ENCODE measurements at regions not wholly inside any gene's neighbourhood (a gene's known extent, or its start where the extent isn't known, plus 50 kb on each side); places are given as distances from the start of the nearest gene placed in this dataset.
"Not testable (repeated sequence)": the region's sequence is repeated elsewhere in the genome, so short reads cannot be mapped to it uniquely, and the experiment has no call there.

GRCh38 chr15:69926006-69926405, 171.7 kb downstream of the TLE3 start:
- DNase-seq (ENCODE audit: low read depth) = peak; percentile 56

GRCh38 chr15:69926721-69927120, 171.0 kb downstream of the TLE3 start:
- DNase-seq (ENCODE audit: low read depth) = no peak

DNA sequence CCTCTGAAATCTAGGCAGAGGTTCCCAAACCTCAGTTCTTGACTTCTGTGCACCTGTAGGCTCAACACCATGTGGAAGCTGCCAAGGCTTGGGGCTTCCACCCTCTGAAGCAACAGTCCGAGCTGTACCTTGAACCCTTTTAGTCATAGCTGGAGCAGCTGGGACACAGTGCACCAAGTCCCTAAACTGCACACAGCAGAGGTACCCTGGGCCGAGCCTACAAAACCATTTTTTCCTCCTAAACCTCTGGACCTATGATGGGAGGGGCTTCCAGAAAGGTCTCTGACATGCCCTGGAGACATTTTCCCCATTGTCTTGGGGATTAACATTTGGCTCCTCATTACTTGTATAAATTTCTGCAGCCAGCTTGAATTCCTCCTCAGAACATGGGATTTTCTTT, 168.8 kb downstream of the TLE3 start:
- not testable (repeated sequence) for DNase-seq (ENCODE audit: low read depth)

GRCh38 chr15:69929905-69930630, 167.6 kb downstream of the TLE3 start:
- no peak for DNase-seq (ENCODE audit: low read depth)

- DNase-seq (ENCODE audit: low read depth) = no peak
Measured at GRCh38 chr15:69930754-69931153, 167.0 kb downstream of the TLE3 start.

GRCh38 chr15:69931156-69931555, 166.6 kb downstream of the TLE3 start:
- no peak for DNase-seq (ENCODE audit: low read depth)

DNA sequence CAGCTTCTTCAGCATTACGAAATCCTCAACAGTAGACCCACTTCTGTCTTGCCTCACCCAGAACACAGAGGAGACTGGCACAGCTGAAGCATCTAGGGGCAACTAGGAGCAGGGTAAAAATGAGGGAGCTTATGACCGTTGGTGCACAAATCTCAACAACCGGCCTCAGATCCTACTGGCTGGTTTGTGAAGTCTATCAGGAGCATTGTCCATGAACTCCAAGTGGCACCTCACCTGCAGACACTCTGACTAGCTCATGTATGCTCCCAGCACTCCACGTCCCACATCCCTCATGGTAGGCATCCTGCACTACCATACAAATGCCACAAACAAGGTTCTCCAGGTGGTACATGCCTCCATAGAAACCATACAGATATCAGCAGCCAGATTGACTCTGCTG, 163.1 kb downstream of the TLE3 start:
- DNase-seq (ENCODE audit: low read depth) = no peak

DNA sequence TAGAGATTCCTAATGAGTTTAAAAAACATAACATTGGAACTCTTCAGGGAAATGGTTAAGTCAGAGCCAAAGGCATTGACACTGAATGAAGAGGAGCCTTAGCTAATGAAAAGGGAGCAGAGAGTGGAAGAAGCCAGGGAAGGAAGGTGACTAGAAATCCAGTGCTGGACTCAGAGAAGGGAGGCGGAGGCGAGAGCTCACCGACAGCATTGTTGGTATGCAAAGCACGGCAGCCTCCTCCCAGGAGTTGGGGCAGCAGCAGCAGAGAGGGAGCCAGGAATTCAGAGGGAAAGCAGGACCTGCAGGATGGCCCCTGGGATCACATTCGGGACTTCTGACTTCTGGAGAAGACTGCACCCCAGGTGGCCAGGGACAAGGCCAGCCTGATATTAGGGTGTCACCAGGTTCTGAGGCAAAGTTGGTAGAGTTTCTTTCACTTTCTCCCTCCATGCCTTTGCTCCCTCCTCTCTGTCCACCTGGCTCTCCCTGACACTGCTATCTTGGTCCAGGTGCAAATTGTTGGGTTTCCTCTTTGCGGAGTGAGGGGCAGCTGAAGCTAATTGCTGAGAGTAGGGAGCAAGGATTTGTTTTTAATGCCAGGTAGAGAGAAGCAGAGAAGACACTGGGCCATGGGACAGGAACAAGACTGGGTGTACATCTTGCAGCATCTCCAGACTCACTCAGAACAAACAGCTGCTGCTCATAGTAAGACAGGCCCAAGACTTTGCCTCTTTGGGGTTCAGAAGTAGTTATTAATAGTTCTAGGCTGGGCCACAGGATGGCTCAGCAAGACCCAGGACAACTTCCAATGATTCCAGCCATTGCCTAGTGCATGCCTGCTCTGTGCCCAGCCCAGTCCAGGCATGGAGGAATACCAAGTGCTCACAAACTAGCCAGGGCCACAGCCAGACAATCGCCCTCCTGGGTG, 157.9 kb downstream of the TLE3 start:
- DNase-seq (ENCODE audit: low read depth) = no peak

GRCh38 chr15:69940441-69941300, 157.0 kb downstream of the TLE3 start:
- no peak for DNase-seq (ENCODE audit: low read depth)

DNA sequence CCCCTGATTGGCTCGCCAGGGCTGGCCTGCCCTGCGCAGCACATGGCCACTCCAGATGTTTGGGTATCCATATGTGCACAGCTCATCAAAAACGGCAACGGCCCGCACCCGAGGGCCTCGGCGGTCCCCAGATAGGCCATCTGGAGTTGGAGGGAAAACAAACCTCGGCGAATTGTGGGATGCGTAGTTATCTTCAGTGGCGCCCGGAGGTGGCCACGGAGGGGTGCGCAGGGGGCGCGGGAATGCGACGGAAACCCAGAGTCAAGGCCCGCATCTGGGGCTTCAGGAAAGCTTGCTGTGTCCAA, 156.5 kb downstream of the TLE3 start:
- DNase-seq (ENCODE audit: low read depth) = no peak

GRCh38 chr15:69941706-69942495, 155.8 kb downstream of the TLE3 start:
- no peak for DNase-seq (ENCODE audit: low read depth)

DNA sequence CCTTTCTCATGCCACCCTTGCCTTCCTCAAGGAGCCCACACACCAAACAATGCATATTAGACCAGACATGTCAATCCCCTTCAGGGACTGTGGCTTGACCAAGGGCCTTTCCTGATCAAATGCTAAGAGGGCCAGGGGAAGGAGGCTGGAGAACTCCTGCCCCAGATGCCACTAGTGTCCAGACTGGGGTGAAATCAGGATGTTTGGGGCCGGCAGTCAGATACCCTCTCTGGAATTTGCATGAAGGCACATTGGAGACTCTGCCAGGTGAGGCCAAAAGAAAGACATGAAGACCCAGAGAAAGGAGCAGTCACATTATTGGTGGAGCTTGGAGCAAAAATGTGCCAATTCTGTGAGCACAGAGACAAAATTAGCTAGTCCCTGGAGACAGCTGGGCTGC, 154.1 kb downstream of the TLE3 start:
- no peak for DNase-seq (ENCODE audit: low read depth)

- DNase-seq (ENCODE audit: low read depth) = no peak
Measured at GRCh38 chr15:69945729-69946128, 152.0 kb downstream of the TLE3 start.

- DNase-seq (ENCODE audit: low read depth) = no peak
Measured at GRCh38 chr15:69946870-69947269, 150.8 kb downstream of the TLE3 start.

DNA sequence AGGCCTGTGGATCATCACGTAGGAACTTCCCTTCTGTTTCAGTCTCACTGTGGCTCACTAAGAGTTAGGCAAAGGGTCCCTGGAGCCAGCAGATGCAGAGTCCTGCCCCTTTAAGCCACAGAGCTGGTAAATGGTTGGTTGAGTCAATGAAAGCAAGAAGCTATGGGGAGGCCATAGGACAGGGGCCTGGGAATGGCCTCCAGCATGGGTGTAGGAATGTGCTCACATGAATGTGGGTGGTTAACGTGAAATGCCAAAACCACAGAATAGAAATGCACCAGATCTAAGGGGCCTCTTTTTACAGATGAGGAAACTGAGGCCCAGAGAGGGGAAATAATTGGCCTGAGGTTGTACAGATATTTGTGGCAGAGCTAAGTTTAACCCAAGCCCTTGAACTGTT, 150.3 kb downstream of the TLE3 start:
- DNase-seq (ENCODE audit: low read depth) = no peak

DNA sequence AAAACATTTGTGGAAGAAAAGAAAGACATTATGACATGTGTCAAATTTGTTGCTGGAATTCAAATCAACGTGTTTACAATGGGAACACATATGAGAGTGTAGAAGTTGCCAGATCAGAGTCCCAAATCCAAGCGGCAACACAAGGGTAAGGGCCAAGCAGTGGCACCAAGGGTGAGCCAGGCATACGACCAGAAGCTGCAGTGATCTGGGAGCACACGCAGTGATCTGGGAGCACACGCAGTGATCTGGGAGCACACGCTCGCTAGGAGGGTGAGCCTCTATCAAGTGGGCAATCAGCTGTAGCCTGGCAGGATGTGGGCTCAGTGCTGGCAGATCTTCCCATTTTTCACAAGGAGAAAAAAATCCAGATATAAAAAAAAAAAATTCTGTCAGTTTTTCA, 148.2 kb downstream of the TLE3 start:
- DNase-seq (ENCODE audit: low read depth) = no peak

DNA sequence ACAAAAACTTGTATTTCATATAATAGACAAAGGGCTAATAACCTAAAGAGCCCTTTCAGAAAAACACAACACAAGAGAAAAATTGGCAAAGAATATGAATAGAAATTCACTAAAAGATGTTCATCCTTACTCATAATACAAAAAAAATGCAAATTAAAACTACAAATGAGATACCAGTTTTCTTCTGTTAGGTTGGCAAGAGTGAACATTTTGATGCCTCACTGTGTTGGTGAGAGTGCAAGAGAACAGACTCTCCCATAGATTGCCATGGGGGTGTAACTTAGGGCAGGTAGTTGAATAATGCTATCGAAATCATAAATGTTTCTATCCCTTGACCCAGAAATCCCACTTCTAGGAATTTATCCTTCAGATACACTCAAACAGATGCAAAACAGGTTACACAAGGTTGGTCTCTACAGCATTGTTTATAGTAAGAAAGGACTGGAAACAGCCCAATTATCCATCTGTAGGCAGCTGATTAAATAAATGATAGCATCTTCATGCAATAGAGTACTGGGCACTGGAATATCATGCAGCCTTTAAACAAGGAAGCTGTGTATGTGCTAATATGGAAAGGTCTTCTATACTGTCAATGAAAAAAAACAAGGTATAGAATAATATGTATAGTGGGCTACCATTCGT, 146.3 kb downstream of the TLE3 start:
- DNase-seq (ENCODE audit: low read depth) = no peak

- peak; percentile 13 for DNase-seq (ENCODE audit: low read depth)
Measured at GRCh38 chr15:69951898-69952555, 145.7 kb downstream of the TLE3 start.

DNA sequence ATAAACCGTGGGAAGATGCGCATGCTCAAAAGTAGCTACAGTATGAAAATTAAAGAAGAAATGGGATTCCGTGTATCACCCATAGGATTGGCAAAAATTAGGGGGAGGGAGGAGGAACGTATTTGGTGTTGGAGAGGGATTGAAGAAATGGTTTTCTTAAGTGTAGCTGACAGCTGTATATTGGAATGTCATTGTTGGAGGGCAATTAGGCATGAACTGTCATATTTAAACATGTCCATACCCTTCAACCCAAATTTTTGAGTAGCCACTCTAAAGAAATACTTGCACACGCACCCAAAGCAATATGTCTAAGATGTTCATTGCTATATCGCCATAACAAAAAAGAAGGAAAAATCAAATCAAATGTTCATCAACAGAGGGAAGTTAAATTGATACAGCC, 144.7 kb downstream of the TLE3 start:
- no peak for DNase-seq (ENCODE audit: low read depth)

GRCh38 chr15:69953816-69954215, 143.9 kb downstream of the TLE3 start:
- DNase-seq (ENCODE audit: low read depth) = no peak

DNA sequence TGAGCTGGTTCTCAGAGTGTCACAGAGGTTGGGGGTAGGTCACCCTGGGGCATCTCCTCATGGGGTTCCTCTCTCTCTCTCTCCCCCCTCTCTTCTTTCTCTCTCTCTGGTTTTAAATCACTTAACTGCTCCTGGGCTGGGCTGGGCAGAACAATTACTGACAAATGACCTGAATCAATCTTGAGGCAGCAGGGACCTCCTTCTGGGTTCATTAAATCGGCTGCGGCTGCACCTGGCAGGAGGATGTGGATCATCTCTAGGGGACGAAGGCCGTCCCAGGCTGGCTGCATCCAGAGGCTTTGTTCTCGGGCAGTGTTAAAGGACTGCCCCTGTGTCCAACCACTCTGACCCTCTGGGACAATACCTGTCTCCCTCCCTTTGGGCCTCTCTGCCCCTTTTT, 143.1 kb downstream of the TLE3 start:
- no peak for DNase-seq (ENCODE audit: low read depth)
